ENCODE measurements at regions not wholly inside any gene's neighbourhood (a gene's known extent, or its start where the extent isn't known, plus 50 kb on each side); places are given as distances from the start of the nearest gene placed in this dataset.

- H3K9me3 Mint-ChIP-seq (ENCODE audit: unreplicated experiment): peaks cover 6% of the 10 kb centered on the region
- H3K4me1 Mint-ChIP-seq (ENCODE audit: low read depth, unreplicated experiment): no peaks in the 10 kb centered on the region
- no peaks in the 10 kb centered on the region for H3K27me3 Mint-ChIP-seq (ENCODE audit: unreplicated experiment)
- TF ChIP-seq CTCF (IDR thresholded peaks at IDR 0.05; ENCODE audit: partially characterized antibody, unreplicated experiment): no peak
- no peak for DNase-seq
- H3K4me3 Mint-ChIP-seq (ENCODE audit: unreplicated experiment): no peak overlapping the region
- no peak overlapping the region for H3K27ac Mint-ChIP-seq (ENCODE audit: unreplicated experiment)
- peaks cover 23% of the 10 kb centered on the region for H3K36me3 Mint-ChIP-seq (ENCODE audit: unreplicated experiment)
These were observed 257.7 kb downstream of the ANAPC1 start for GRCh38 chr2:111626037-111626864.

GRCh38 chr2:111626865-111627163 is 257.2 kb downstream of the ANAPC1 start:
- no peak overlapping the region for H3K4me3 Mint-ChIP-seq (ENCODE audit: unreplicated experiment)
- no peak for DNase-seq
- H3K27me3 Mint-ChIP-seq (ENCODE audit: unreplicated experiment): no peaks in the 10 kb centered on the region
- no peaks in the 10 kb centered on the region for H3K4me1 Mint-ChIP-seq (ENCODE audit: low read depth, unreplicated experiment)
- peaks cover 23% of the 10 kb centered on the region for H3K36me3 Mint-ChIP-seq (ENCODE audit: unreplicated experiment)
- TF ChIP-seq CTCF (IDR thresholded peaks at IDR 0.05; ENCODE audit: partially characterized antibody, unreplicated experiment): no peak
- H3K9me3 Mint-ChIP-seq (ENCODE audit: unreplicated experiment): peaks cover 6% of the 10 kb centered on the region
- H3K27ac Mint-ChIP-seq (ENCODE audit: unreplicated experiment): no peak overlapping the region

GRCh38 chr2:111627256-111627655 is 256.7 kb downstream of the ANAPC1 start:
- Mint-ChIP-seq H3K9me3 (ENCODE audit: unreplicated experiment) (peaks cover 6% of the 10 kb centered on the region), H3K27ac (ENCODE audit: unreplicated experiment) (no peak overlapping the region), H3K36me3 (ENCODE audit: unreplicated experiment) (peaks cover 23% of the 10 kb centered on the region), H3K4me3 (ENCODE audit: unreplicated experiment) (no peak overlapping the region), H3K27me3 (ENCODE audit: unreplicated experiment) (no peaks in the 10 kb centered on the region), H3K4me1 (ENCODE audit: low read depth, unreplicated experiment) (no peaks in the 10 kb centered on the region)
- no peak for TF ChIP-seq CTCF (IDR thresholded peaks at IDR 0.05; ENCODE audit: partially characterized antibody, unreplicated experiment)
- no peak for DNase-seq

- H3K36me3 Mint-ChIP-seq (ENCODE audit: unreplicated experiment): peaks cover 23% of the 10 kb centered on the region
- no peak for DNase-seq
- no peaks in the 10 kb centered on the region for H3K27me3 Mint-ChIP-seq (ENCODE audit: unreplicated experiment)
- TF ChIP-seq CTCF (IDR thresholded peaks at IDR 0.05; ENCODE audit: partially characterized antibody, unreplicated experiment): no peak
- no peaks in the 10 kb centered on the region for H3K4me1 Mint-ChIP-seq (ENCODE audit: low read depth, unreplicated experiment)
- H3K9me3 Mint-ChIP-seq (ENCODE audit: unreplicated experiment): peaks cover 6% of the 10 kb centered on the region
- H3K27ac Mint-ChIP-seq (ENCODE audit: unreplicated experiment): no peak overlapping the region
- H3K4me3 Mint-ChIP-seq (ENCODE audit: unreplicated experiment): no peak overlapping the region
These were observed 255.8 kb downstream of the ANAPC1 start for GRCh38 chr2:111628221-111628620.

GRCh38 chr2:111629983-111630382 is 254.0 kb downstream of the ANAPC1 start:
- DNase-seq: no peak
- Mint-ChIP-seq H3K4me1 (ENCODE audit: low read depth, unreplicated experiment) (peaks cover under 1% of the 10 kb centered on the region), H3K9me3 (ENCODE audit: unreplicated experiment) (peaks cover 6% of the 10 kb centered on the region), H3K36me3 (ENCODE audit: unreplicated experiment) (peaks cover 23% of the 10 kb centered on the region), H3K27ac (ENCODE audit: unreplicated experiment) (no peak overlapping the region), H3K4me3 (ENCODE audit: unreplicated experiment) (no peak overlapping the region), H3K27me3 (ENCODE audit: unreplicated experiment) (no peaks in the 10 kb centered on the region)
- TF ChIP-seq CTCF (IDR thresholded peaks at IDR 0.05; ENCODE audit: partially characterized antibody, unreplicated experiment): no peak

All from glutamatergic neuron (in vitro differentiated cells).